IgD-negative memory B cell (primary cell): ENCODE measurements at regions not wholly inside any gene's neighbourhood (a gene's known extent, or its start where the extent isn't known, plus 50 kb on each side); places are given as distances from the start of the nearest gene placed in this dataset.

Experiments
- H3K27ac Mint-ChIP-seq, 3 donors: one replicate each; pipeline ENCODE4 v1.8.0; 2020 to 2022; ENCODE audit warnings: mild to moderate bottlenecking in 3 of 3, mixed read lengths in 3 of 3, moderate library complexity in 1 of 3
- H3K27me3 Mint-ChIP-seq: one replicate; pipeline ENCODE4 v1.8.0; 2021; ENCODE audit warnings: mixed read lengths
- H3K36me3 Mint-ChIP-seq: one replicate; pipeline ENCODE4 v1.8.0; 2020; ENCODE audit warnings: mild to moderate bottlenecking, mixed read lengths
- H3K4me1 Mint-ChIP-seq, 3 donors: one replicate each; pipeline ENCODE4 v1.8.0; 2020 to 2022; ENCODE audit warnings: mixed read lengths in 3 of 3, mild to moderate bottlenecking in 1 of 3
- H3K4me3 Mint-ChIP-seq, 4 donors: one replicate each; pipeline ENCODE4 v1.8.0; 2020 to 2022; ENCODE audit warnings: mild to moderate bottlenecking in 4 of 4, mixed read lengths in 4 of 4, moderate library complexity in 3 of 4
- H3K9me3 Mint-ChIP-seq, 3 donors: one replicate each; pipeline ENCODE4 v1.8.0; 2020 to 2021; ENCODE audit warnings: mixed read lengths in 3 of 3, mild to moderate bottlenecking in 1 of 3

DNA sequence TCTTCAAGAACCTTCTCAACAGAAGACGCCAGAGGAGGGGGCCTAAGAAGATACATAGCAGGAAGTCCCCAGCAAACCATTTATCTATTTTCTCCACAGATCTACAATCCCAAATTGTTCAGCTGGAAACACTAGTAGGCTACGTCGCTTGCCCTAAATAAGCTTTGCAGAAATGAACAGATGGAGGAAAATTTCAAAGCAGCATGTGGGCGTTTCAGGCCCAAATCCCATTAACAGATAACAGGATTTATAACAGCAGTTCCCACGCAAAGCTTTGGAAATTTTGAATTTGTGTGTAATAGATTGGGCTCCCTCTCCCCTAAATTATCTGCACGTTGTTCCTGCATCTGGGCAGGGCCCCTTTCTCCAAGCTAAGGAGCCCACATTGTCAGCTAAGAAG is 60.6 kb upstream of the FRMD4A start:
- Mint-ChIP-seq H3K27me3 (peaks cover 16% of the 10 kb centered on the region), H3K9me3 (no peaks in the 10 kb centered on the region), H3K36me3 (no peaks in the 10 kb centered on the region), H3K27ac (no peak overlapping the region), H3K4me3 (no peak overlapping the region), H3K4me1 (peaks cover 0 to 5% (median 4%) of the 10 kb centered on the region in 3 donors)

DNA sequence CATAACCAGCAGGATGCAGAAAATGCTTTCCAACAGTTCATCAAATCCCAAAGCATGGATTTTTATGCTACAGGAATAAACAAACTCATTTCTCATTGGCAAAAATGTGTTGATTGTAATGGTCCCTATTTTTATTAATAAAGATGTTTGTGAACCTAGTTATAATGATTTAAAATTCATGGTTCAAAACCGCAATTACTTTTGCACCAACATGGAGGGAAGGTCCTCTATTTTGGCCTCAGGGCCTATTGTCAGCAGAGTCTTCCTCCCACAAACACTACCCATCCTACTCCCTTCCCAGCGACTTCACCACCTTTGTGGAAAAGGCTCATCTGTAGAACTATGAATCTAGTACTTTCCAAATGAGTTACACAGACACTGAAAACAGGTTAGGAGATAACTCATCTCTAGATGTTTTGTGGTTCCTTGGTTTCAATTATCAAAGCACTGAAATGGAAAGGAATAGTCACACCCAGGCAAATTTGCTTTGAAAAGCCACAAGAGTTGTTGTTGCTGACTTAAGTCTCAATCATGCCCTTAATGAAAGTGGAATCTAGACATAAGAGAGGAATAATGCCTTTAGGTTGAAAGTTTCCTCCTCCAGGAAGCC is 59.4 kb upstream of the FRMD4A start:
- Mint-ChIP-seq H3K27ac (no peak overlapping the region), H3K4me3 (no peak overlapping the region)

DNA sequence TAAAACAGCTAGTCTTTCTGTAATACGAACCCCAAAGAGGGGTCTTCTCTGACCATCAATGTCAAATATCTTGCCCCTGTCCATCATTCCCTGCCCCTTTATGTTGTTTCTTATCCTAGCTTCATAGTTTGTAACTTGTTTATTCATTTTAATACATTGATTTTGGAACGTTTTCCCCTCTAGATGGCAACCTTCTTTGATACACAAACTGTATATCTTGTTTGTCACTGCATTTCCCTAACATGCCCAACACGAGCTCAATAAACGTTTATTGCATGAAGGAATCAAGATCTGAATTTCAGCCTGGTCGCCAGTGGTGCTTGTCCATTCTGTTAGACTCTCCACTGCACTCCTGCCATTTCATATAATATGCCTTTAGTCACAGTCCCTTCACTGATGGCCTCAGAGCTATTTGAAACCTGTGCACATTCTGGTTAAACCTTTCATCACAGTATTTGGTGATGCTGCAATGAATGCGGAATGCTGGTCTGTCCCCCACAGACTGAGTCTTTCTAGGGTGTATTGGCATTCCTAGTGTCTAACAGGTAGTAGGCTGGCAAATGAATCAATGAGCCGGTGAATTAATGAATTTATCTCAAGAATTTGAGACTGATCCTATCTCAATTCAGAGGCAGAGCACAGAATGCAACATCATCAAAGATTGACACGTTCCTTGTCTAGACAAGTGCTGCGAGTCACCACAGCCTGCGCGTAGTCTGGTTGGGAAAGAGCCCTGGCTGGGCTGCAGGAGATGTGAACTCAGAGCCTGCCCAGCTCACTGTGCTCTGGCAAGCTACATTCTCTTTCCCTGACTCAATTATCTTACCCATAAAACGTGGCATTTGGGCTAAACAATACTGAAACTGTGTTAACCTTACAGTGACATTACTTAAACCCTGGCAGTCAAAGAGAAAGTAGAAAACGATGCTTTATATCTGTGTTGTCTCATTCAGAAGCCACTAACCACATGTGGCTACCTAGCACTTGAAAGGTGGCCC is 55.2 kb upstream of the FRMD4A start:
- H3K27me3 Mint-ChIP-seq, result peaks cover 24% of the 10 kb centered on the region
- H3K4me1 Mint-ChIP-seq, result peaks cover 0 to 31% (median 15%) of the 10 kb centered on the region in 3 donors
- no peaks in the 10 kb centered on the region for H3K9me3 Mint-ChIP-seq
- no peak overlapping the region for H3K27ac Mint-ChIP-seq
- H3K4me3 Mint-ChIP-seq, result no peak overlapping the region
- H3K36me3 Mint-ChIP-seq, result peaks cover 7% of the 10 kb centered on the region

More for the DNA sequence above, 59.4 kb upstream of the FRMD4A start:
- Mint-ChIP-seq H3K9me3 (no peaks in the 10 kb centered on the region), H3K36me3 (no peaks in the 10 kb centered on the region), H3K27me3 (peaks cover 14% of the 10 kb centered on the region), H3K4me1 (peaks cover 0 to 9% (median 5%) of the 10 kb centered on the region in 3 donors)

DNA sequence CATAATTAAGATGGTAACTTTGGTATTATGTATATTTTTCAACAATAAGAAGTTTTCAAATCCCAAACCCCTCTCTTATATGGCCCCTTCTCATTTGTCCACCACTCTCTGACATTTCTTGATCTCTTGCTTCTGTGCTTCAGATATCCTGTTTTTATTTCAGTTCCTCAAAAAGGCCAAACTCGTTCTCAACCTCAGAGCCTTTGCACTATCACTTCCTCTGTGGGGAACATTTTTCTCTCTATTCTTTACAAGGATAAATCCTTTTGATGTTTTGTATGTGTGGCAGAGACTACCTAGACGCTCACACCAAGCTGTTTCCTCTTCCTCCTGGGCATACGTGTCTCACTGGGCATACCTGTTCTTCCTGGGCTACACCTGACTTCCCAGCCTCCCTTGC is 54.2 kb upstream of the FRMD4A start:
- no peaks in the 10 kb centered on the region for H3K9me3 Mint-ChIP-seq
- H3K4me3 Mint-ChIP-seq, result no peak overlapping the region
- peaks cover 0 to 29% (median 15%) of the 10 kb centered on the region in 3 donors for H3K4me1 Mint-ChIP-seq
- H3K27ac Mint-ChIP-seq, result no peak overlapping the region
- H3K36me3 Mint-ChIP-seq, result peaks cover 7% of the 10 kb centered on the region
- peaks cover 22% of the 10 kb centered on the region for H3K27me3 Mint-ChIP-seq

GRCh38 chr10:14384116-14384730 is 53.5 kb upstream of the FRMD4A start:
- Mint-ChIP-seq H3K27me3 (peaks cover 24% of the 10 kb centered on the region), H3K4me3 (no peak overlapping the region), H3K9me3 (no peaks in the 10 kb centered on the region), H3K4me1 (peaks cover 0 to 27% (median 12%) of the 10 kb centered on the region in 3 donors), H3K36me3 (peaks cover 7% of the 10 kb centered on the region), H3K27ac (no peak overlapping the region)

- Mint-ChIP-seq H3K4me1 (peaks cover 0 to 27% (median 12%) of the 10 kb centered on the region in 3 donors), H3K36me3 (peaks cover 7% of the 10 kb centered on the region), H3K27me3 (peaks cover 29% of the 10 kb centered on the region), H3K9me3 (no peaks in the 10 kb centered on the region), H3K27ac (no peak overlapping the region), H3K4me3 (no peak overlapping the region)
Measured at GRCh38 chr10:14383266-14383665, 52.5 kb upstream of the FRMD4A start.

GRCh38 chr10:14382531-14382930 is 51.8 kb upstream of the FRMD4A start:
- H3K27me3 Mint-ChIP-seq, result peaks cover 26% of the 10 kb centered on the region
- H3K36me3 Mint-ChIP-seq, result peaks cover 7% of the 10 kb centered on the region
- H3K4me1 Mint-ChIP-seq, result peaks cover 0 to 29% (median 12%) of the 10 kb centered on the region in 3 donors
- no peak overlapping the region for H3K27ac Mint-ChIP-seq
- no peaks in the 10 kb centered on the region for H3K9me3 Mint-ChIP-seq
- H3K4me3 Mint-ChIP-seq, result no peak overlapping the region

GRCh38 chr10:14382022-14382421 is 51.3 kb upstream of the FRMD4A start:
- Mint-ChIP-seq H3K4me1 (peaks cover 0 to 29% (median 12%) of the 10 kb centered on the region in 3 donors), H3K9me3 (no peaks in the 10 kb centered on the region), H3K4me3 (no peak overlapping the region), H3K27me3 (peaks cover 26% of the 10 kb centered on the region), H3K36me3 (peaks cover 8% of the 10 kb centered on the region), H3K27ac (no peak overlapping the region)

GRCh38 chr10:14381475-14381874 is 50.8 kb upstream of the FRMD4A start:
- no peak overlapping the region for H3K4me3 Mint-ChIP-seq
- H3K27me3 Mint-ChIP-seq, result peaks cover 23% of the 10 kb centered on the region
- H3K27ac Mint-ChIP-seq, result no peak overlapping the region
- peaks cover 0 to 29% (median 12%) of the 10 kb centered on the region in 3 donors for H3K4me1 Mint-ChIP-seq
- peaks cover 8% of the 10 kb centered on the region for H3K36me3 Mint-ChIP-seq
- no peaks in the 10 kb centered on the region for H3K9me3 Mint-ChIP-seq

DNA sequence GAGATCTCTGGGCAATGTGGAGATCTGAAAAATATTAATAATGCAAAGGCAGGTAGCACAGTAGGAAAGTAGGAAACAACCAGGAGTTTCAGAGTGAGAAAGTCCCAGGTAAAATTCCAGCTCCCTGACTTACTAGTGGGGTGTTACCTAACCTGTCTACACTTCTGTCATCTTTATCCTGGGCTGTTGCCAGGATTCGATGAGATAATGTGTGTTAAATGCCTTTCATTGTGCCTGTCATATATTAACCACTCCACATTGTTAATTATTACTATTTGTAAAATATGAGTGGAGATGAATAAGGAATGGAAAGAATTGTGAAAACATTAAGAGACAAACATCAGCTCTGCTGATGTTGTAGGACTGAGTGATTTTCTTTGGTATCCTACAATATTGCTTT is 50.0 kb upstream of the FRMD4A start:
- H3K9me3 Mint-ChIP-seq, result no peaks in the 10 kb centered on the region
- H3K4me1 Mint-ChIP-seq, result peaks cover 0 to 29% (median 12%) of the 10 kb centered on the region in 3 donors
- no peak overlapping the region for H3K27ac Mint-ChIP-seq
- peaks cover 8% of the 10 kb centered on the region for H3K36me3 Mint-ChIP-seq
- H3K4me3 Mint-ChIP-seq, result no peak overlapping the region
- peaks cover 29% of the 10 kb centered on the region for H3K27me3 Mint-ChIP-seq
